GM06990 (cell line): ENCODE measurements at regions not wholly inside any gene's neighbourhood (a gene's known extent, or its start where the extent isn't known, plus 50 kb on each side); places are given as distances from the start of the nearest gene placed in this dataset.

Experiments
- DNase-seq: peaks from one replicate; pipeline ENCODE4 v3.0.0-alpha.2; 2011; ENCODE audit not compliant: insufficient read length; ENCODE audit errors: extremely low read depth
- H3K27me3 ChIP-seq: replicated peaks from 2 replicates; pipeline ENCODE4 v1.6.0; 2011; ENCODE audit warnings: low read length; ENCODE audit not compliant: control insufficient read depth, insufficient read depth
- H3K36me3 ChIP-seq: 2 replicates; pipeline ENCODE4 v1.5.1; 2011; ENCODE audit warnings: low read length; ENCODE audit not compliant: control insufficient read depth, insufficient read depth
- H3K4me3 ChIP-seq: replicated peaks from 2 replicates; pipeline ENCODE4 v1.5.1; 2011; ENCODE audit warnings: low read depth, mild to moderate bottlenecking, control low read depth, low read length
- TF ChIP-seq, protein P1 (sequence below): IDR thresholded peaks from 2 replicates; pipeline ENCODE4 v1.5.1; 2011; ENCODE audit warnings: low read length, control low read depth, mild to moderate bottlenecking, inconsistent platforms; ENCODE audit not compliant: insufficient read depth, poor library complexity, severe bottlenecking

GRCh38 chr15:38665586-38666305 lies 101.1 kb upstream of the RASGRP1 start:
- no peak for DNase-seq
- Histone ChIP-seq H3K4me3 (no peak overlapping the region), H3K36me3 (no peaks in the 10 kb centered on the region), H3K27me3 (no peaks in the 10 kb centered on the region)
- TF ChIP-seq, protein P1, sequence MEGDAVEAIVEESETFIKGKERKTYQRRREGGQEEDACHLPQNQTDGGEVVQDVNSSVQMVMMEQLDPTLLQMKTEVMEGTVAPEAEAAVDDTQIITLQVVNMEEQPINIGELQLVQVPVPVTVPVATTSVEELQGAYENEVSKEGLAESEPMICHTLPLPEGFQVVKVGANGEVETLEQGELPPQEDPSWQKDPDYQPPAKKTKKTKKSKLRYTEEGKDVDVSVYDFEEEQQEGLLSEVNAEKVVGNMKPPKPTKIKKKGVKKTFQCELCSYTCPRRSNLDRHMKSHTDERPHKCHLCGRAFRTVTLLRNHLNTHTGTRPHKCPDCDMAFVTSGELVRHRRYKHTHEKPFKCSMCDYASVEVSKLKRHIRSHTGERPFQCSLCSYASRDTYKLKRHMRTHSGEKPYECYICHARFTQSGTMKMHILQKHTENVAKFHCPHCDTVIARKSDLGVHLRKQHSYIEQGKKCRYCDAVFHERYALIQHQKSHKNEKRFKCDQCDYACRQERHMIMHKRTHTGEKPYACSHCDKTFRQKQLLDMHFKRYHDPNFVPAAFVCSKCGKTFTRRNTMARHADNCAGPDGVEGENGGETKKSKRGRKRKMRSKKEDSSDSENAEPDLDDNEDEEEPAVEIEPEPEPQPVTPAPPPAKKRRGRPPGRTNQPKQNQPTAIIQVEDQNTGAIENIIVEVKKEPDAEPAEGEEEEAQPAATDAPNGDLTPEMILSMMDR = no peak

DNA sequence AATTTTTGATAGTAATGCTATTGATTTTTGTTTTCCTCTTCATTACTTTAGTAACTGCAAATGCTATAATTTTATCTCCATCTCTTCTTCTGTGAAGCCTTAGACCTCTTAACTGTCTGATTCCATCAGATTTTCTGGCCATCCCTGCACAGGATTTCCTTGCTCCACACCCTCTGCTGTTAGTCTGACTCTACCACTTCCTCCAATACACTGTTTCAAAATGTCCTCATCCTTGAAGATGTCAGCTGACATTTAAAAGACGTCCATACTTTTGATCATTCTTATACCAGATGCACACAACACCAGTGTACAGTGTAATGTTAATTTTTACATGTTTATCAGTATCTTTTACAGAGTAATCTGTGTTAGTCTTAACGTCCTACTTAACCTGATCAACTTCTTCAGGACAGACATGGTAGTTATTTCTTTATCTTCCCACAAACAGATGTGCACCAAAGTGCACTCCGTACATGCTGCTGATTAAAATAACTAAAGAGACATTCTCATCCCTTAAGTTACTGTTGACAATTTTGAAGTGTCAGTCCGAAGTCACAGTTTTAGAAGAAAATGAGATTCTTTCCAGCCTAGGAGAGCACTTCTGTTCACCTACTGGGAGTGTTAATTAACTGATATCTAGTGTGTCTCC lies 102.4 kb upstream of the RASGRP1 start:
- H3K4me3 ChIP-seq = no peak overlapping the region
- no peaks in the 10 kb centered on the region for H3K27me3 ChIP-seq
- no peaks in the 10 kb centered on the region for H3K36me3 ChIP-seq
- DNase-seq = no peak
- TF ChIP-seq, protein P1 = no peak

DNA sequence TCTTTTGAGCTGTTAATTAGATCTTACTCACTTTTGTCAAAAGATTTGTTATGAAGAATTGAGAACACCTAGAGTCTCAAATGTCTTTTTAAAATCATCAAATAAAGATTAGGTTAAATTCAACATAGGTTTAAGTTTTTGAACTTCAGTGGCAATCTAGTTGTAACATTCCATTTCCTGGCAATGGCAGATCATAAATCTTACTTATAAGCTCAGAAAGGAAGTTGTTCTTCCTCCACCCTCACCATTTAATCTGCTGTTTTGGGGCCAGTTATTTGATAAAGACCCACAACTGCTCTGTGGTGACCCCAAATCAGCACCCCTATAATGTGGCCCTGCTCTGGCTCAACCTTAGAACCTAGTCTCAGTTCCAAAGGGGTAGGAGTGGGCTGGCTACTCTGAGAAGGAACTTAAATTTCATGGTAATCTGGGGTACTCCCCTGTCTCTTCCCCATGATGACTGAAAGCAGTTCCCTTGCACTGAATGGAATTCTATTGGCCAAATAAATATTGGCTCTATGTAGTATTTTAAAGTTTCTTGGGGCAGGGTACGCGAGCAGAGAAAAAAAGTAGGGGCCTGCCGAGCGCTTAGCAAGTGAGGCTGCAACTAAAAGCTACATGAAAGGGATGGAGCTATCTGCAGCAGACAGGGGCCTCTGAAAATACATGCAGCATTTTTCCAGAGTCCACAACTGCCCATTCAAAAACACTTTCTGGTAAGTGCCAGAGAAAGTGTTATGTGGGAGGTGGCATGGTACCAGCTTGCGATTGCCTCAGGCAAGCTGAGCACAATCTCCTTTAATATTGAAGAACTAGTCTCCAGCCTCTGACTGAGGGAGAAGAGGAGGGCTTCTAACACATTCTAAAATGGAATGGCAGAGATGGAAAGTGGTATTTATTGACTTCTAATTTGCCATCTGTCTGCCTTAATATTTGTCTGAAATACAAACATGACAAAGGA lies 103.6 kb upstream of the RASGRP1 start:
- Histone ChIP-seq H3K27me3 (no peaks in the 10 kb centered on the region), H3K4me3 (no peak overlapping the region), H3K36me3 (no peaks in the 10 kb centered on the region)
- DNase-seq = no peak
- TF ChIP-seq, protein P1 = no peak

- H3K4me3 ChIP-seq = no peak overlapping the region
- no peaks in the 10 kb centered on the region for H3K27me3 ChIP-seq
- H3K36me3 ChIP-seq = no peaks in the 10 kb centered on the region
- no peak for DNase-seq
- TF ChIP-seq, protein P1 = no peak
Measured at GRCh38 chr15:38668898-38669391, 104.3 kb upstream of the RASGRP1 start.

GRCh38 chr15:38670128-38671005 lies 105.8 kb upstream of the RASGRP1 start:
- TF ChIP-seq, protein P1 = no peak
- H3K27me3 ChIP-seq = no peaks in the 10 kb centered on the region
- H3K4me3 ChIP-seq = no peak overlapping the region
- DNase-seq = no peak
- no peaks in the 10 kb centered on the region for H3K36me3 ChIP-seq
